GM18507 (cell line): ENCODE measurements at regions not wholly inside any gene's neighbourhood (a gene's known extent, or its start where the extent isn't known, plus 50 kb on each side); places are given as distances from the start of the nearest gene placed in this dataset.

Experiments used
- DNase-seq: peaks from one replicate; pipeline ENCODE4 v3.0.0; 2011; ENCODE audit warnings: low read depth; ENCODE audit not compliant: insufficient read length; ENCODE audit errors: extremely low spot score
- FAIRE-seq: peaks from 2 replicates; lab custom pipeline; 2011; peaks lifted over from hg19 to GRCh38; lab: Jason Lieb, UNC

DNA sequence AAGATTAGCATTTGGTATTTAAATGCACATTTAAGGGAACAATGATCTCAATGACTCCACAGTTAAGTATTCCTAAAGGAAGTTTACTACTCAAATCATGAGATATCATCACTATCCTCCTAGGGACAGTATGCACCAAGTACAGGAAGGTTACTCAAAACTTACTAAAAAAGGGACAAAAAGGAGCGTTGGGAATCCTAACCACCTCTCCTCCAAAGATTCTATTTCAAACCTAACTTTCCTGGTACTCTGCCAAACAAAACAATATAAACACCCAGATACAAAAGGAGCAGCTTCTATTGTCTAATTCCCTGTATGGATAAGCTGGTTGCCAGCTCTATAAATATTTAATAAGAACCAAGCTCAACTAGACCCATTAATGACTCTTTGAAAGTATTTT is 377.7 kb downstream of the NUAK1 start:
- DNase-seq: no peak
- no peak for FAIRE-seq

- DNase-seq: no peak
- FAIRE-seq: peak; percentile 9
These were observed 374.4 kb downstream of the NUAK1 start for GRCh38 chr12:105764216-105764835.

DNA sequence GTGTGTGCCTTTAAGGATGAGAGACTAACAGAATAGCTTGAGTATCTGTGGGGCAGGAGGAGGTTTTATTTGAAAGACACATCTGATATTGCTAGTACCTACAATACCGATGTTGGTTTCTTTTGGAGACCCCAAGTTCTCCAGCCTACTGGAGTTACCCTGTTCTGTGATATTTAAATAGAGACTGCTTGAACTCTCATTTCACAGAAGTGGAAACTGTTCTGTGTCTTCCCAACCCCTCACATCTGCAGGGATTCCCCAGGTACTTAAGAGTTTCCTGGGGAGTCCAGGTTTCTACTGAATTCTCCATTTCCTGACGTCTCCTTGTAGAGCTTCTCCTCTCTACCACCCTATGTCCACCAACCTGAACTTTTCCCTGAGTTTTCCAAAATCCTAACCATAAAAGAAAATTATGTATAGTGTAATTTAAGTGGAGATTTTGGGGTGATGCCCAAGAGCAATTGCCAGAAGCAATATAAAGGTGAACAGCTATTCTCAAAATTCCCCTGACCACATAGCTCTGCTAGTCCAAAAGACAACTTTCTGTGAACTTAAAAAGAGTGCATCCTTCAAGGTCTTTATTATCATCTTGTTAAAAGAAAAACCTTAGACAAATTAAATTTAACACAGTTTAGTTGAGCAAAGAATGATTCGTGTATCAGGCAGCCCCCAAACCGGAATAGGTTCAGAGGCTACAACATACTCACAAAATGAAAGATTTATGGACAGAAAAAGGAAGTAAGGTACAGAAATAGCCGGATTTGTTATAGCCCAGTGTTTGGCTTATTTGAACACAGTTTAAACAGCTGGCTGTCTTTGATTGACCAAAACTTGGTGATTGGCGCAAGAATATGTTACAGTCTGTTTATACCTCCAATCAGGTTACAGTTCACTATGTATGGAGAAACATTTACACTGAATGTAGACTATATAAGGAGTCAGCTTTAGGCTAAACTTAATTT is 373.4 kb downstream of the NUAK1 start:
- no peak for DNase-seq
- peak; percentile 77 for FAIRE-seq

- FAIRE-seq (no peak), DNase-seq (no peak)
These were observed 372.7 kb downstream of the NUAK1 start for GRCh38 chr12:105766029-105766428.

GRCh38 chr12:105769486-105769885 is 369.3 kb downstream of the NUAK1 start:
- FAIRE-seq: no peak
- no peak for DNase-seq

GRCh38 chr12:105773471-105773870 is 365.3 kb downstream of the NUAK1 start:
- no peak for FAIRE-seq

GRCh38 chr12:105774037-105774436 is 364.7 kb downstream of the NUAK1 start:
- FAIRE-seq (no peak), DNase-seq (no peak)

More at GRCh38 chr12:105773471-105773870, 365.3 kb downstream of the NUAK1 start:
- DNase-seq: no peak

GRCh38 chr12:105775343-105775742 is 363.4 kb downstream of the NUAK1 start:
- no peak for FAIRE-seq
- no peak for DNase-seq

DNA sequence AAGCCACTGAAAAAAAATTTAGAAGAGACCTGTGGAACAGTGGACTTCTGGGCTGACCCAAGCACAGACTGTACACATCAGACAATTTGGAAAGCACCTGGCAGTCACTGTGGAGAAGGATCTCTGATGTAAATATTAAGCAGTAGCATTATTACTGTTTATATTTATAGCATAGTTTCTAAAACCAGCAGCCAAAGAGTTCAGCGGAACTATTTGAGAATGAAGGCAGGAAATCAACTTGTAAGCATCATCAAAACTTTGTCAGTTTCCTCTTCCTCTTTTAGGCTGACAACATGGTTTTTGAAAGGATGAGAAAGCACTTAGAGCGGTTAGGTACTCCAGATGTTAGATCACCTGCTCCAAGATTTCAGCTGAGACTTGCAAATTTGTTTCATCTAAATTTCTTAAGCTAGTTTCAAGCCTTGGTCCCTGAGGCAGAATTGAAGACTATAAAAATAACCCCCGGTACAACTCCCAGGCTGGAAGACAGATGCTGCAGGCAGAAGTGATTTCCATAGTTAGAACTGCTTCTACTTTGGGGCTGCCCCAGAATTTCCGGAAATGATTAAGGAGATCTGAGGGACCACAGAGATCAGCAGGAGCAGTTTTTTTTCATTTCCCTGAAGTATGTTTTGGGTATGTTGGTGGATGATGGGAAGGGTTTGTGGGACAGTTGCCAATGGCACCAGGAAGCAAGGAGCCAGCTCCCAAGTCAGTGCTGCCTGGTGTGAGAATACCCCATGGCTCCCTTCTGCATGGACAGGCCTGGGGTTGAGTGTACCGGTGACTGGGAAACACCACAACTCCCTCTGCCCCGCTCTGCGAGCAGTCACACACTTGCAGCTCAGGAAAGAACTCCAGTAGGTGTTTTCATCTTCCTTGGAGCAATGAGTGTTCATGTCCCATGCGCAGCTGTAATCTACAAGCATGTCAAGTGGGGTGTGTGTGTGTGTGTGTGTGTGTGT is 354.5 kb downstream of the NUAK1 start:
- FAIRE-seq: peak; percentile 82
- DNase-seq: peak; percentile 12

GRCh38 chr12:105793421-105793820 is 345.3 kb downstream of the NUAK1 start:
- no peak for DNase-seq
- no peak for FAIRE-seq

DNA sequence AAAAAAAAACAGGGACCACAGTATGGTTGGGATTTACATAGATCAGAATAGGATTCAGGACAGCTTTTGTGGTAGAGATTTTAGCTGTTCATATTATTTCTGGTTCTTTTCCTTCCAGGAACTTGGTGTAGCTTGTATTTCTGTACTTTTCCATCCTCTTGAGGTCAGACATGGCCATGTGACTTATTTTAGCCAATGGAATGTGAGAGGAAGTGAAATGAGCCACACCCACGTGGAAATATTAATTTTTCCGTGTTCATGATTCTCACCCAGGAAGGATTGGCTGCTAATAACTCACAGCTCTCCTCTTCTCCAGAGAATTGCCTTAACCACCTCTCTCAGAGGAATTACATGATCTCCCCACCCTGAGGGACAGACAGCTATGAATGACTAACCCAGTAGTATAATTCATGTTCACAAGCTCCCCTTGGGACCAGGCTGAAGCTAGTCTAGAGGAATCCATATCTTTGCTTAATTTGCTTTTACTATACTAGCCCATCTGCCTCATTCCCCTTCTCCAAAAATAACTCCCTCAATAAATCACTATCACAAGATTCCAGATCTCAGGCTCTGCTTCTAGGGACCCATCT is 340.4 kb downstream of the NUAK1 start:
- DNase-seq: no peak
- FAIRE-seq: no peak

DNA sequence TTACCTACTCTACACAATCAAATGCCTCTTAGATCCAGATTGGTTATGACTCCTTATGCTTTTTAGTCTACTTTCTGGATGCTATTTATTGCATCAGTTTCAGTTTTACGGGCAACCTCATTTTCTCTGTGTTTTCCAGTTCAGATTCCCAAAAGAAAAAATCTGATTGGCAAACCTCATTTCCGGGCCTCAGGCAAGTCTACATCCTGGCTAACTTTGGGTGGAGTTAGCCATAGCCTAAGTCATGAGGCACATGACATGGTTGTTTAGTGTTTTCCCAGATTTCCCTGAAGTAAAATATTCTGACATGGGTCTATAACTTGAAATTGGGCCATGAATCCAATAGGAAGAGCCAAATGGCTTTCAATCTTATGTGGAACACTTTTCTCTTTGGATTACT is 339.7 kb downstream of the NUAK1 start:
- DNase-seq: no peak
- FAIRE-seq: no peak

- FAIRE-seq (no peak), DNase-seq (no peak)
These were observed 337.4 kb downstream of the NUAK1 start for GRCh38 chr12:105801351-105801750.

GRCh38 chr12:105803292-105803691 is 335.5 kb downstream of the NUAK1 start:
- FAIRE-seq (no peak), DNase-seq (no peak)

DNA sequence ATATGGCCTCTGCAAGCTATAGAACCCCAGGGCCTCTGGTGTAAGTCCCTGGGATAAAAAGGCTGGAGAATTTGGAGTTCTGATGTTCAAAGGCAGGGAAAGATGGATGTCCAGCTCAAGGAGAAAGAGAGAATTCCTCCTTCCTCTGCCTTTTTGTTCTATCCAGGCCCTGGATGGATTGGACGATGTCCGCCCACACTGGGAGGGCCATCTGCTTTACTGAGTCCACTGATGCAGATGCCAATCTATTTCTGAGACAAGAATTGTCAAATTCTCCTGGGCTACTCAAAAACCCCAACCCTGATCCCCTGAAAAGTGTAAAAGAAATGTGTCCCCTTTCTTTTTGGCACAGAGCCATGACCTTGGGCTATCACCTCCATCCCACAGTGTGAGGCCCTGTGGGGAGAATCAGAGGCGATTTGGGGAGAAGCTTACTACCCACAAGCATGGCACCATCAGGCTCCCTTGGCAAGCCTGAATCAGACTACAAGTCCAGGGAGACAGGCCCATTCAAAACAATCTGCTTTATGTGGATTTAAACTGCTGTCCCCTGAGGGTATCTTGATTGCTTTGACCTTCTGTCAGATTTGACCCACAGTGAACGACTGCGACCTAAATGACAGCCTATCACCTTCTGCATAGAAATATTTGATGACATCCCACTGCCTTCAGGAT is 334.0 kb downstream of the NUAK1 start:
- FAIRE-seq (no peak), DNase-seq (no peak)

DNA sequence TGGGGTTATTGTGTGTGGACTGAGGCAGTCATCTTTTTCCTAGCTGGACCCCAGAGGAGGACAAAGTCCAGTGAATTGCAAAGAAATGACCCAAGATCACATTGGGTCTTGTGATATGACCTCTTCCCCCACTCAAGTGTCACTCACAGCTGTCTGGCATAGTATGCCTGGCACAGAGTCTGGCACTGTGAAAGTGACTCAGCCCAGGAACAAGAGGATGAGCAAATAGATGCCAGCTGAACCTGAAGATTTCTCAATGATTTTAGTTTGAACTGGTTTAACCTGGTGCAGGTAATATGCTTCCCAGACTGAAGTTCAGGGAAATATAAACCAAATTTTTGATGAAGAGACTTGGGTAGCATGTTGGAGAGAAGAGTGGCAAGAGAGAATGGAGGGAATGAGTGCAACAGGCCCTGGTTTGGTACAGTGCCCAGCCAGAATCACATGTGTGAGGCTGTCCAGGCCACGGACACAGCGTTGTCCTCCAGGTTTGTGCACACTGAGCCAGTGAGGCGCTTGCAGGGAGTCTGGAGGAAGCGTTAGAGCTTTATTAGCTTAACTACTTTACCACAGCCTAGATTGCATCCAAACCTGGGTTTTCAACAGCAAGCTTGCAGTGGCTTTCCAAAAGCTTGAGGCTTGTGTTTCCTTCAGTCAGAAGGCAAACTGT is 332.9 kb downstream of the NUAK1 start:
- DNase-seq (no peak), FAIRE-seq (no peak)

DNA sequence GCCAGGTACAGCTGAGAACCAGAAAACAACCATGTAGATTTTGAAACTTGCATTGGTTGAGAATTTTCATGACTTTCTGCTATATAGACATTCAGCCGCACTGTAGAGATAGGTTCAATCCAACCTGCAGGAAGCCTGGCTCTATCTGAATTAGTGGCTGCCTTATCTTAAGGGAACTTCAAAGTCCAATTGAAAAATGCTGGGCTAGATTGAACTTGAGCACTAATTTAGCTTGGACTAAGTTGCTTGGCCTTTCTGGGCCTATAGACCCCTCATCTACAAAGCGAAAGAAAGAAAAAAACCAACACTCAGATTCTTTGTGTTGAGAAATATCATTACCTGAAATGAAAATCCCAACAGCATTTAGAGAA is 332.4 kb downstream of the NUAK1 start:
- no peak for FAIRE-seq
- no peak for DNase-seq

DNA sequence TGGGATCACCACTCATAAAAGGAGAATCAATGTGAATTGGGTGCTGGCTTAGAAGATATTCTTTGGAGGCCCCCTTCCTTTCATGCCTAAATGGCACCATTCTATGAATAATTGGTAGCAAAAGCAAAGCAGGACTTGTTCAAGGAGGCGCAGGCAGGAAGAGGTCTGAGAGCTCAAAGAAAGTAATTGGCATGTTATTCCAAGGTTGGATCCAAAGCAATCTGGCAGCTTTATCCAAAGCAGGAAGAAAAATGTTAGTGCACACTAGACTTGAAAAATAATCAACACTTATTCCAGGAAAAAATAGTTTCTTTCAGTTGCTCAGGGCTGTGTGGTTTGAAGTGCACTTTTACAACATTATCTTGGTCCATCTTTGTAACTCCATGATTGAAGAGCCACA is 326.4 kb downstream of the NUAK1 start:
- DNase-seq (no peak), FAIRE-seq (no peak)
